Parathyroid adenoma (tissue), 2 donors: ENCODE measurements at regions not wholly inside any gene's neighbourhood (a gene's known extent, or its start where the extent isn't known, plus 50 kb on each side); places are given as distances from the start of the nearest gene placed in this dataset.

Experiments
- H2AFZ ChIP-seq: fragments of 300-600 bp; sonication (generic); one replicate; pipeline ENCODE4 v1.7.0; 2017; ENCODE audit warnings: antibody characterized with exemption, mild to moderate bottlenecking
- H3K27ac ChIP-seq: fragments of 300-600 bp; sonication (generic); one replicate; pipeline ENCODE4 v1.7.0; 2017
- H3K27me3 ChIP-seq: fragments of 300-600 bp; sonication (generic); one replicate; pipeline ENCODE4 v1.7.0; 2017; ENCODE audit warnings: low read length; ENCODE audit not compliant: control insufficient read depth, insufficient read depth
- H3K36me3 ChIP-seq: fragments of 300-600 bp; sonication (generic); one replicate; pipeline ENCODE4 v1.7.0; 2017; ENCODE audit warnings: low read length; ENCODE audit not compliant: control insufficient read depth, insufficient read depth
- H3K4me1 ChIP-seq: fragments of 300-600 bp; sonication (generic); one replicate; pipeline ENCODE4 v1.7.0; 2017; ENCODE audit warnings: control low read depth
- H3K4me2 ChIP-seq: fragments of 300-600 bp; sonication (generic); one replicate; pipeline ENCODE4 v1.7.0; 2017; ENCODE audit warnings: low read length
- H3K4me3 ChIP-seq: fragments of 300-600 bp; sonication (generic); one replicate; pipeline ENCODE4 v1.7.0; 2017; ENCODE audit warnings: low read depth, low read length
- H3K79me2 ChIP-seq: fragments of 300-600 bp; sonication (generic); one replicate; pipeline ENCODE4 v1.7.0; 2017; ENCODE audit warnings: control low read depth
- H3K9ac ChIP-seq: fragments of 300-600 bp; sonication (generic); one replicate; pipeline ENCODE4 v1.7.0; 2017; ENCODE audit warnings: mild to moderate bottlenecking
- H3K9me3 ChIP-seq: fragments of 300-600 bp; sonication (generic); one replicate; pipeline ENCODE4 v1.7.0; 2017; ENCODE audit warnings: low read length; ENCODE audit not compliant: control insufficient read depth
- TF ChIP-seq, protein P1 (sequence below): fragments of 300-600 bp; sonication (generic); IDR thresholded peaks from one replicate; pipeline ENCODE4 v1.7.0; 2017; ENCODE audit warnings: antibody characterized with exemption, mild to moderate bottlenecking
- donor health status: primary hyperparathyroidism.

- Histone ChIP-seq H3K4me2 (no peak overlapping the region), H3K9ac (no peak overlapping the region), H3K79me2 (no peaks in the 10 kb centered on the region), H3K27me3 (no peaks in the 10 kb centered on the region), H3K36me3 (no peaks in the 10 kb centered on the region), H3K4me1 (no peaks in the 10 kb centered on the region), H3K4me3 (no peak overlapping the region), H3K9me3 (no peaks in the 10 kb centered on the region), H2AFZ (no peak overlapping the region), H3K27ac (no peak overlapping the region)
- TF ChIP-seq, protein P1, sequence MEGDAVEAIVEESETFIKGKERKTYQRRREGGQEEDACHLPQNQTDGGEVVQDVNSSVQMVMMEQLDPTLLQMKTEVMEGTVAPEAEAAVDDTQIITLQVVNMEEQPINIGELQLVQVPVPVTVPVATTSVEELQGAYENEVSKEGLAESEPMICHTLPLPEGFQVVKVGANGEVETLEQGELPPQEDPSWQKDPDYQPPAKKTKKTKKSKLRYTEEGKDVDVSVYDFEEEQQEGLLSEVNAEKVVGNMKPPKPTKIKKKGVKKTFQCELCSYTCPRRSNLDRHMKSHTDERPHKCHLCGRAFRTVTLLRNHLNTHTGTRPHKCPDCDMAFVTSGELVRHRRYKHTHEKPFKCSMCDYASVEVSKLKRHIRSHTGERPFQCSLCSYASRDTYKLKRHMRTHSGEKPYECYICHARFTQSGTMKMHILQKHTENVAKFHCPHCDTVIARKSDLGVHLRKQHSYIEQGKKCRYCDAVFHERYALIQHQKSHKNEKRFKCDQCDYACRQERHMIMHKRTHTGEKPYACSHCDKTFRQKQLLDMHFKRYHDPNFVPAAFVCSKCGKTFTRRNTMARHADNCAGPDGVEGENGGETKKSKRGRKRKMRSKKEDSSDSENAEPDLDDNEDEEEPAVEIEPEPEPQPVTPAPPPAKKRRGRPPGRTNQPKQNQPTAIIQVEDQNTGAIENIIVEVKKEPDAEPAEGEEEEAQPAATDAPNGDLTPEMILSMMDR, result no peak
These were observed 535.8 kb upstream of the SGCG start for GRCh38 chr13:22644941-22645340.

DNA sequence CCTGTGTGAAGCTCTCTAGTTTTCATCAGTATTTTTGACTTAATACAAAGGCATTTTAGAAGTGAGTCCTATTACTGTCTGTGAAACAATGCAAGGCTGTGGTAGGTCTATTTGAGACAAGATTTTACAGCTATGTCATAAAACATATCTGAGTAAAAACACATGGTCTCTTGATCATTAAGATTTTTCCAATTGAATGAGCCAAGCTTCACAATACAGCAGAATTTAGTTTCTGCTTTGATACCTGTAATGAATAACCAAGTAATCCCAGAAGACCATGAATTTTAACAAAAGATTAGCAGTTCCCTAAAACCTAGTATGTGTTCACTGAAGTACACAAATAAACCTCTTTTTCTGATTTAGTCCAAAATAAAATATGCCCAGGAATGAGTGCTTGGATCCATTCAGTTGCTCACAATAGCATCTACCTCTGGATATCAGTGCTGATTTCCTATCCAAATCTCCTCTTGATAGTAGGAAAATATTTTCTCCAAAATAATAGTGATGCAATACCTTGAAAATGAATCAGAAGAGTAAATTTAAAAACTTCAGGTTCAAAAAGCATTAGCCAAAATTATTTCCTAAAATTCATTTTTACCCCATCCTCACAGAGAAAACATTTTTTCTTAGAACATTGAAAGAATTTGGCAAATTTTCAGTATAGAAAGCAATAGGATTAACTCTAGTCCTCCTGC lies 533.5 kb upstream of the SGCG start:
- H2AFZ ChIP-seq, result no peak overlapping the region
- TF ChIP-seq, protein P1, result no peak
- H3K4me1 ChIP-seq, result no peaks in the 10 kb centered on the region
- H3K27ac ChIP-seq, result no peak overlapping the region
- no peak overlapping the region for H3K4me2 ChIP-seq
- H3K36me3 ChIP-seq, result no peaks in the 10 kb centered on the region
- H3K9ac ChIP-seq, result no peak overlapping the region
- H3K9me3 ChIP-seq, result no peaks in the 10 kb centered on the region
- H3K27me3 ChIP-seq, result no peaks in the 10 kb centered on the region
- H3K4me3 ChIP-seq, result no peak overlapping the region
- H3K79me2 ChIP-seq, result no peaks in the 10 kb centered on the region

DNA sequence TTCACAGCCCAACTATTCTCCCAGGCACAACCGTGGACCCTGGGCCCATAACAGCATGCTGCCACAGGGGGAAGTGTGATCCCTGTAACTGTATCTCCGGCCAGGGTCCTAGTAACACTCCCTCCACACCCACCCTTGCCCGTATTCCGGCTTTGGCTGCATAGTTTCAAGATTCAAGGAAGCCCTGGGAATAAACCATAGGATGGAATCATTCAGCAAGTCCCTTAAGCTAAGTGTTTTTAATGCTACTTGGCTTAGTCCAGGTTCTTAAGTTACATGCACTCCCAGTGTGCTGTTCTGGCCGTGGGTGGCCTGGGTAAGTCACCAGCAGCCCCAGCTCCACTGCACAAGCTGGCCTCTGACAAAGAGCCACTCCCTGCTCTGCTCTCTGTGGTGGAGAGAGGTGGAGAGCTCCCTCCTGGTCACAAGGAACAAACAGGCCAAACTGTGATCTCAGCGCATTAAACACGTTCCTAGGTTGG lies 532.4 kb upstream of the SGCG start:
- H2AFZ ChIP-seq, result no peak overlapping the region
- no peaks in the 10 kb centered on the region for H3K79me2 ChIP-seq
- H3K27ac ChIP-seq, result no peak overlapping the region
- no peaks in the 10 kb centered on the region for H3K36me3 ChIP-seq
- H3K9me3 ChIP-seq, result no peaks in the 10 kb centered on the region
- no peak overlapping the region for H3K9ac ChIP-seq
- H3K4me2 ChIP-seq, result no peak overlapping the region
- H3K4me1 ChIP-seq, result no peaks in the 10 kb centered on the region
- no peak overlapping the region for H3K4me3 ChIP-seq
- no peaks in the 10 kb centered on the region for H3K27me3 ChIP-seq
- TF ChIP-seq, protein P1, result no peak

DNA sequence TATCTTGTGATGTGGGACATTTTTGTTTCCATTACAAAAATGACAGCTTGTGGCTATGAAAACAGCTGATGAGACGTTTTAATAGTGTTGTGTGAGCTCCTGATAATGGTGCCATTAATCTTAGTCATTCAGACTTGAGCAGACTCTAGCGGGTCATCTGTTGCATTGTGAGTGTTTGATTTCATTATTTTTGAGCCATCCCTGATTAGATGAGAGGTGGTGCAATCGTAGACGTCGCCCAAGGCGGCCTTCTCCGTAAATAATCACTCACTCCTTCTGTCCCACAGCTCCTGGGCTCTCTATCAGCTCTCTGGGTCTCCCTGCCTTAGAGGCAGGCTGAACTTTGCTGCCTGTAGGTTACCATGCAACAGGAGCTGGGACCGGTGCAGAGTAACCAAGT lies 528.0 kb upstream of the SGCG start:
- Histone ChIP-seq H3K4me1 (no peaks in the 10 kb centered on the region), H3K27me3 (no peaks in the 10 kb centered on the region), H3K36me3 (no peaks in the 10 kb centered on the region), H3K9me3 (no peaks in the 10 kb centered on the region), H3K27ac (no peak overlapping the region), H2AFZ (no peak overlapping the region), H3K4me3 (no peak overlapping the region), H3K79me2 (no peaks in the 10 kb centered on the region), H3K9ac (no peak overlapping the region), H3K4me2 (no peak overlapping the region)
- TF ChIP-seq, protein P1, result no peak

DNA sequence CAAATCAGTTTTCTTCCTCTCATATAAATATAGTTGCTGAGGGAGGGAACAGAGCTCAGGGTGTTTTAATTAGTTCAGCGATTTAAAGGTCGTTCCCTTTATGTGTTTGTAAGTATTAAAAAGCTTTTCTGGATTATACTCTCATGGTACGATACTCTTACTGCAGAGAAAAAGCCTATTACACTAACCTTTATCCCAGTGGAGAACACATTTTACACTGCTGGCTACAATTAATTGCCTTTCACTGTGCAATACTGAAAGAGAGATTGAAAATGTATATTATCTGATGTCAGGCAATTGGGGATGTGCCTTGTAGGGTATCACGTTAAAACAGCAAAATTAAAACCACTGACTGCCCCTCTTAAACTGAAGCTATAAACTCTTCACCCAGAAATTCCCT lies 526.9 kb upstream of the SGCG start:
- Histone ChIP-seq H3K4me1 (no peaks in the 10 kb centered on the region), H3K9ac (no peak overlapping the region), H3K27ac (no peak overlapping the region), H2AFZ (no peak overlapping the region), H3K36me3 (no peaks in the 10 kb centered on the region), H3K4me3 (no peak overlapping the region), H3K27me3 (no peaks in the 10 kb centered on the region), H3K79me2 (no peaks in the 10 kb centered on the region), H3K4me2 (no peak overlapping the region), H3K9me3 (no peaks in the 10 kb centered on the region)
- TF ChIP-seq, protein P1, result no peak
